ENCODE measurements at regions not wholly inside any gene's neighbourhood (a gene's known extent, or its start where the extent isn't known, plus 50 kb on each side); places are given as distances from the start of the nearest gene placed in this dataset.

DNA sequence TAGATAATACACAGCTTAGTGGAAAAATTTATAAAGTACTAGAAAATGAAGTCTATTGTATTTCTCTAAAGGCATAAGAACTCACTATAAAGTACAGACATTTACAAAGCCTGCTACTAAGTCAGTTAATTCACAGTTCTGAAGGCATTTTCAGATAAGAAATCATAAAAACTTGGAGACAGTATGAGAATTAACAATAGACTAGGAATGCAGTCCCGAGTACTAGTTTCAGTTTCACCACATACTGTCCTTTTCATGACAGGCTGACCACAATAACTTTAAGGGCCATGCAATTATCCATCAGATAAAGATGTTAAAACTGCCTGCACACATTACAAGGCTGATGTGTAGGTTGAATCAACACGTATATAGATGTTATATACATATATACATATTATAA is 362.6 kb upstream of the SMC2 start:
- TF ChIP-seq, protein P1, sequence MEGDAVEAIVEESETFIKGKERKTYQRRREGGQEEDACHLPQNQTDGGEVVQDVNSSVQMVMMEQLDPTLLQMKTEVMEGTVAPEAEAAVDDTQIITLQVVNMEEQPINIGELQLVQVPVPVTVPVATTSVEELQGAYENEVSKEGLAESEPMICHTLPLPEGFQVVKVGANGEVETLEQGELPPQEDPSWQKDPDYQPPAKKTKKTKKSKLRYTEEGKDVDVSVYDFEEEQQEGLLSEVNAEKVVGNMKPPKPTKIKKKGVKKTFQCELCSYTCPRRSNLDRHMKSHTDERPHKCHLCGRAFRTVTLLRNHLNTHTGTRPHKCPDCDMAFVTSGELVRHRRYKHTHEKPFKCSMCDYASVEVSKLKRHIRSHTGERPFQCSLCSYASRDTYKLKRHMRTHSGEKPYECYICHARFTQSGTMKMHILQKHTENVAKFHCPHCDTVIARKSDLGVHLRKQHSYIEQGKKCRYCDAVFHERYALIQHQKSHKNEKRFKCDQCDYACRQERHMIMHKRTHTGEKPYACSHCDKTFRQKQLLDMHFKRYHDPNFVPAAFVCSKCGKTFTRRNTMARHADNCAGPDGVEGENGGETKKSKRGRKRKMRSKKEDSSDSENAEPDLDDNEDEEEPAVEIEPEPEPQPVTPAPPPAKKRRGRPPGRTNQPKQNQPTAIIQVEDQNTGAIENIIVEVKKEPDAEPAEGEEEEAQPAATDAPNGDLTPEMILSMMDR (IDR thresholded peaks at IDR 0.05; ENCODE audit: extremely low read depth in 1 of 2, insufficient read depth in 1 of 2, low read depth in 1 of 2, low read length in 2 of 2): no peak
- TF ChIP-seq POLR2A (IDR thresholded peaks at IDR 0.05; ENCODE audit: low read depth, low read length) (no peak), POLR2AphosphoS5 (IDR thresholded peaks at IDR 0.05; ENCODE audit: insufficient read depth, low read depth, low read length) (no peak), JUN (IDR thresholded peaks at IDR 0.05; ENCODE audit: borderline replicate concordance, insufficient read depth, insufficient read length, low read depth) (no peak), EZH2 (IDR thresholded peaks at IDR 0.05; ENCODE audit: borderline replicate concordance, low read depth, low read length, severe bottlenecking) (no peak), GATA2 (IDR thresholded peaks at IDR 0.05; ENCODE audit: insufficient read depth, insufficient read length, low read depth, low read length) (no peak), MYC (IDR thresholded peaks at IDR 0.05; ENCODE audit: low read depth, low read length) (no peak), MAX (IDR thresholded peaks at IDR 0.05; ENCODE audit: insufficient read depth, insufficient read length) (no peak)
